ENCODE measurements at regions not wholly inside any gene's neighbourhood (a gene's known extent, or its start where the extent isn't known, plus 50 kb on each side); places are given as distances from the start of the nearest gene placed in this dataset.
A peak's percentile ranks its signal among the peaks of the same experiment; 100 is the strongest.

DNA sequence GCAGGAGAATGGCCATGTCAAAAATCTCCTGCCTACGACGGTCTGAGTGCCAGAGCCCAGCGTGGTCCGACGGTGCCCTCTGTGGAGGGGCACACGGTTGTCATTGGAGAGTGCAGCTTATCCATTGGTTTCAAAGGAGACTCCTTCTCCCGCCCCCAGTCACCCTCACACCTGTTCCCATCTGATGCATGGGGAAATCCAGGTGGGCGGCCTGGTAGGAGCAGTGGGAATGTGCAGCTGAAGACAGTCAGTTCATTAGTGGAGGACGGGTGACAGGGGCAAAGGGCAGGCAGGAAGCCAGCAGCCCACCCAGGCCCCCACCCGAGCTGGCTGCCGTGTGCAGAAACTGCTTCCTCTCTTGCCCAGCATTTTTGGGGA is 162.3 kb downstream of the IRF8 start:
- DNase-seq = no peak

DNA sequence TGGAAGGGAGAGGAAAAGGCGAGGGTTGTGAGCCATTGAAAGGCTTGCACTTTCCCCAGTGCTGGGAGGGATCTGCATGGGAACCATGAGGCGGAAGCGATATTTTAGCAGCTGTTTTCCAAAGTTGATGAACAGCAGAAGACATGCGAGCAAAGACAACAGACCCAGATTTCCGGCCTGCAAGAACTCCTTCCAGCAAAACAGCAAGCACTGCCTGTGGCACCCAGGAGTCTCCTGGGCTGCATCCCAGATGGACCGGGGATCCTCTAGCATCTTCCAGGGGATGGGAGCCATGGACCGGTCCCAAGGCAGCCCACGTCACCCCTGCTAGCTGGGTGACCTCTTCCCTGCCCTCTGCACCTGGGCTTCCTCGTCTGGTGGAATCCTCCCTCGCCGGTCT is 162.8 kb downstream of the IRF8 start:
- DNase-seq = peak in 3 of 4 experiments; percentile 12 to 38 (median 21)

DNA sequence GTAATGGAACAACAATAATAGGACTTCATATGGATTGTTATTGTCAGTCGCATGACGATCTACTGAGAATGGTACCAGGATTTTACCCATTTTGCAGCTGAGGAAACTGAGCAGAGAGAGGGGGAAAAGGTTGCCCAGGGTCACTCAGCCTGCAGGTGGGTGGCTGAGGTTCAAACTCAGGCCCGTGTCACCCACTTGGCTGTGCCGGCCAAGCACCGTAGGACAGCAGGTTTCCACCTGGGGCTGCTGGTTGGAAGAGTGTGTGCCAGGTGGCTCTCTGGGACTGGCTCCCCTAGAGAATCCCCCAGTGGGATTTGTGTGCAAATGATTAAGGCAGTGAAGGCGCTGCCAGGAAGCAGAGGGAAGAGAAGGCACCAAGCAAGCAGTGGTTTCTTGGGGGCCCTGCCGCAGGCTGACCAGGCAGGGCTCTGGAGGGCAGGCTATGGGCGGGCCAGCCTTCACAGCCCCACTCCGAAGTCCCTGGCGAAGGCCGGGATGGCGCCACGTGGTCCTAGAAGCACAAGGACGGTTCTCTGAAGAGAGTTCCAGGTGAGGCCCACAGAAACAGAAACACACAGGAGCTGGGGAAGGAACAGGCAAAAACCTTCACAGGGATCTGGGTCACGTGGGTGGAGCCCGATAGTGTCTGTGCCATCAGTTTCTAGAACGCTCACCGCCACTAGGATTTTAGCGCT is 163.5 kb downstream of the IRF8 start:
- no peak for DNase-seq

DNA sequence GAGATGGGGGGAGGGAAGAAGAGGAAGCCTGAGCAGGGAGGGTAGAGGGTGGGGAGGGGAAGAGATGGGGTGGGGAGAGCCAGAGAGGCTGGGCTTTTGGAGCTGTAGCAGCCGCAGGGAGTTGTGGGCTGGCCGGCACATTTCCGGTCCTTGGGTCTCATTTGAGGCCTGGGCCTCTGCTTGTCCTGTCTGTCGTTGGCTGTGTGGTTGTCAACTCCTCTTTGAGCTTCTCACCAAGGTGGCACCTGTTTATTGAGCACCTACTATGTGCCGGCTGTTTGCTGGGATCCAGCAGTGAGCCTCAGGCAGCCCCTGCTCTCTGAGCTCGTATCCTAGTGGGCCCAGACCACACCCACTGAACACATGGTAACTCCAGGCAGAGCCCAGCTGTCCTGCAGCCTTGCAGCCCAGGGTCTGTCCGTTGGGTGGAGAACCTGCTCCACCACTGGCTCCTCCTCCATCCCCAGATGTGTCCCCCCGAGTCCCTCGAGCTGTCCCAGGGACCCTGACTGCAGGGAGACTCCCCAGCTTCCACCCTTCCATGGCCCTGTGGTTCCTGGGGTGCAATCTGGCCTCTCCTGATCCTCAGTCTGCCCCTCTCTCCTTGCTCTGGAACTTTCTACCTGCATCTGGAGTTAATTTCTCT is 164.9 kb downstream of the IRF8 start:
- no peak for DNase-seq

DNA sequence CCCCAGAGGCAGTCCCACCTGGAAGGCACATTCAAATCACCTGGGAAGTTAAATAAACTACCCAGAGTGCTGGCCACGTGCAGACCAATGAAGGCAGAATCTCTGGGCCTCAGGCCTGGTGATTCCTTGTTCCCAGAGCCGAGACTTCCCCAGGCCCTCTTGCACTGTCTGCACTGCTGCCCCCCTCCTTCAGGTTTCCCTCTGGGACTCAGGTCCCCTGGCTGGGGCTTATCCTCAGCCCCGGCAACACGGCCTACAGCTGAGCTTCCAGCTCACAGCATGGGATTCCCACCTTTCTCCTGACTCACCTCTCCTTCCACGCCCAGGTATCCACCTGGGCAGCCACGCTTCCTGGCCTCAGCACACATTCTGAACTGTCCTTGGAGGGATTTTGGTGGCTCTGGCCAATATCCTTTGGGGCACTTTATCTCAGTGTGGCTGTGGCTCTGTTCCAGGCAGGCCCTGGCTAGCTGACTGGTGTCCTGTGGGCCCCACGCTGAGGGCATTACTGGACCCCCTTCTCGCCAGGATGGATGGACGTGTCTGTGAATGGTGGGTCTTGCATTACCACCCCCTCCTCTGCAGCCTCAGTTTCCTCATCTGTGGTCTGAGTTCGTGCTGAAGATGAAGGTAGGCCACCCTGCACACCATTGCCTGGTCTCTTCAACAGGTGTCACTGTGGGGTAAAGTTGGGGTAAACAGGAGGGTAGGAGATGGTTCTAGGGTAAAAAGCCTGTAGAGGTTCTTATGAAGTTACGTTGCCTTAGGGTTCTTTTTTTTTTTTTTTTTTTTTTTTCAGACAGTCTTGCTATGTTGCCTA is 165.7 kb downstream of the IRF8 start:
- DNase-seq = no peak

DNA sequence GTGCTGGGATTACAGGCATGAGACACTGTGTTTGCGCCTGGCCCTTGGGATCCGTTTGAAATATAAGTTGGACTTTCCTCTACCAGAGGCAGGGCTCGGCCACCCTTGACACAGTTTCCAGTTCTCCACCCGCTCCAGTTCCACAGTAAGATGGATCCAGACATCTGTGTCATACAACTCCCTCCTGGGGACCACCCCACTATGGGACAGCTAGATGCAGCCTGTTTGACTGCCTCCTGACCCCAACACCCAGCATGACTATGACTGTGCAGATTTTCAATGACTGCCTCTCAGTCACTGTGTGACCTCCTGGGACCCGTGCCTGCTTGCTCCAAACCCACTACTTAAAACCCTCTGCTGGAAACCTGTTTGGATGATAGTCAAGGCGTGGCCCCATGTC is 166.7 kb downstream of the IRF8 start:
- DNase-seq = no peak

DNA sequence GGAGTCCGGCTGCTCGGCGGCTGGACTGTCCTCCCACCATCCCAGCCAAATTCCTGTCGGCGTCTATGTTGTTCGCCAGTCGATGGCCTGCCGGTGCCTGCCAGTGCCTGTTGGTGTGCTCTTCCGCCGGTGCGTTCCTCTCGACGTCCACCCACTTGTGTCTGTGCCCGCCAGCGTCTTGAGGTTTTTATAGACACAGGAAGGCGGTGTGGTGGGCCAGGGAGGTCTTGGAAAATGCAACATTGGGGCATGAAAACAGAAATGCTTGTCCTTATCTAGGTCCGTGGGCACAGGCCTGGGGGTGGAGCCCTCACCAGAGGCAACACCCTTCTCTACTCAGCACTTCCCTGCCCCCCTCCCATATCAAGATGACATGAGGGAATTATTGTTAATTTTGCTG is 167.8 kb downstream of the IRF8 start:
- no peak for DNase-seq

DNA sequence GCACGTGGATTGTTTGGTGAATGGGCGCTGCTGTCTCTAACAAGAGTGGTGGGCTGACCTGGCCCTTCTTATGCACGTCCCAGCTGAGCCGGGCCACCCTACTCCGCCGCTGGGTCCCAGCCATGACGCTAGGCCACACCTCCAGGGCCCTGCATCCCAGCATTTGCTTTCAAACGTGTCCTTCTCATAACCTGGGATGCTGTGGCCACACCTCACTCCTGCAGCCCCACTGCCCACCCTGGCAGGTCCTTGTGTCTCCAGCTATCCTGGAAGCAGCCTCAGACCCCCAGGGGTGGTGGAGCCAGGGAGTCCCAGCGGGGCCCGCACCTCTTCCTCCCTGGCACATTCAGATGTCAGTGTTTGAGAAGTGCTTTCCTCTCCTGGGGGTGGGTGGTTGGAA is 168.6 kb downstream of the IRF8 start:
- no peak for DNase-seq

DNA sequence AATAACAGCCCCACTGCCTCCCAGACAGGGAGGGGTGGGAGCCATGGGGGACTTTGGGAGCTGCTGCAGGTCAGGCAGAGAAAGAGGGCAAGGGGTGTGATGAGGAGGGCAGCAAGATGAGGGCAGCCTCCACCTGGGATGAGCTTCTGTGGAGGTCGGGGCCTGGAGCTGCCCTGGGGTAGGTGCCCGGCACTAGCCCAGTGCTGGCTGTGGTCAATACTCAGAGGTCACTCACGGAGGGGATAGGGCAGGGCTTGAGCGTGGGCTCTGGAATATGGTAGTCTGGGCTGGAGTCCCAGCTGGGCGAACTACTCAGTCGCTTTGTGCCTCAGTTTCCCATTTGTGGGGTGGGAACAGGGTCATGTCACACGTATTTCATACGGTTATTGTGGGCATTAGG is 169.0 kb downstream of the IRF8 start:
- no peak for DNase-seq

DNA sequence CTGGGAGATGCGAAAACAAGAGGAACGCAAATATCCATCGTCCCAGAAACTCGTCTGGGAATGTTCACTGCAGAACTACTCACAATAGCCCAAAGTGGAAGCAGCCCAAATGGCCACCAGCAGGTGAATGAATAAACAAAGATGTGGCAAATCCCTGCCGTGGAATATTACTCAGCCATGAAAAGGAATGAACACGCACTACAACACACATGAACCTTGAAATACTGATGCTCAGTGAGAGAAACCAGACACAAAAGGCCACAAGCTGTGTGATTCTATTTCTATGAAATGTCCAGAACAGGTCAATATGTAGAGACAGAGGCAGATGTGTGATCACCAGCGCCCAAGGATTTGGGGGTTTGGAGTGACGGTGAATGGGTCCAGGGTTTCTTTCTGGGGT is 169.8 kb downstream of the IRF8 start:
- no peak for DNase-seq

DNA sequence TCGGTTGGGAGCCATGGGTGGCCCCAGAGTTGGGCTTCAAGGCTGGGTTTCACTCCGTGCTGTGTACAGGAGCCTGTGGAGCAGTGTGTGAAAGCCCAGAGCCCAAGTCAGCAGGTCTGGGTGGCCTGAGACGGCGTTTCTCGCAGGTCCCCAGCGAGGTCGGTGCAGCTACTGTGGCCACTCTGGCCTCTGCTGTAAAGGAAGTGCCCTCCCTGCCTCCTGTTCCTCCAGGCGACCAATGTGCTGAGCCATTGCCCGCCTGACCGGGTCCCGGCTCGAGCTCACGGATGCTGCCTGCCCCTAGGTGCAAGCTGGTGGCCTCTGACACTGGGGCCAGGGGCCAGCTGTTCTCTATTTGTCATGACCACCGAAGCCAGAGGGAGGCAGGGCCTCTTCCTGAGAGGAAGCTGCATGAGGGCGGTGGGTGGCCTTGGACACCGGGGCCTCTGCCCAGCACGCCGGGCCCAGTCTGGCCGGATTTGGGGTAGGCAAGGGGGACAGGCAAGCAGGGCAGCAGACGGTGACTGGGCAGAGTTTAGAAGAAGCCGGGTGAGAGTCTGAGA is 170.9 kb downstream of the IRF8 start:
- no peak for DNase-seq

DNA sequence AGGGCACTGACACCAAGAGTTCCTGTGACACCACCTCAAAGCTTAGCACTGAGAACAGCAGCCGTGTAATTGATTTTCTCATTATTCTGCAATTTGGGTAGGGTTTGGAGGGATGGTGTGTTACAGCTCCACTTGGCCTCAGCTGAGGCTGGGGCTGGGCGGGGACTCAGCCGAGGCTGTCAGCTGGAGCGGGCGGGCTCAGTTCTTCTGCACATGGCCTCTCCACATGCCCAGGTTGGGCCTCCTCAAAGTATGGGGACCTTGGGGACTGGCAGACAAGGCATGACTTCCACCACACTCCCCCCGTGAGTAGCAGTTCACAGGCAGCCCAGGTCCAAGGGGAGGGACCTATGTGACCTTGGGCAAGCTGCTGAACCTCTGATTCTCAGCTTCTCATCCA is 171.5 kb downstream of the IRF8 start:
- no peak for DNase-seq

DNA sequence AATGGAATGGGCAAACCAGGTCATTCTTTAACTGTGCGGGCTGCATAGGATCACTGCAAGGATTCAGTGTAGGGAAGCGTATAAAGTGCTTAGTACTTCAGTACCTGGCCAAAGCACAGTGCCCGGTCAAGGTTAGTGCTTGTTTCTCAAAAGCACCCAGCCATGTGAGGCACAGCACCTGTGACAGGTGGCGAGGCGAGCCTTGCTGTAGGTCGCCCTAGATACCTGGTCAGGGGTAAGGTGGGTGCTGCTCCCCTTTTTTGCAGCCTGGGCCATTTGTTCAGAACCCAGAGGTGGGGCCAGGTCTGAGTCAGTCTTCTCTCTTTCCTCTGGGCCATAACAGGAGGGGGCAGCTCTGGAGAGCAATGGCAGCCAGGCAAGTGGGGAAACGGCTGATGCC is 172.0 kb downstream of the IRF8 start:
- no peak for DNase-seq

DNA sequence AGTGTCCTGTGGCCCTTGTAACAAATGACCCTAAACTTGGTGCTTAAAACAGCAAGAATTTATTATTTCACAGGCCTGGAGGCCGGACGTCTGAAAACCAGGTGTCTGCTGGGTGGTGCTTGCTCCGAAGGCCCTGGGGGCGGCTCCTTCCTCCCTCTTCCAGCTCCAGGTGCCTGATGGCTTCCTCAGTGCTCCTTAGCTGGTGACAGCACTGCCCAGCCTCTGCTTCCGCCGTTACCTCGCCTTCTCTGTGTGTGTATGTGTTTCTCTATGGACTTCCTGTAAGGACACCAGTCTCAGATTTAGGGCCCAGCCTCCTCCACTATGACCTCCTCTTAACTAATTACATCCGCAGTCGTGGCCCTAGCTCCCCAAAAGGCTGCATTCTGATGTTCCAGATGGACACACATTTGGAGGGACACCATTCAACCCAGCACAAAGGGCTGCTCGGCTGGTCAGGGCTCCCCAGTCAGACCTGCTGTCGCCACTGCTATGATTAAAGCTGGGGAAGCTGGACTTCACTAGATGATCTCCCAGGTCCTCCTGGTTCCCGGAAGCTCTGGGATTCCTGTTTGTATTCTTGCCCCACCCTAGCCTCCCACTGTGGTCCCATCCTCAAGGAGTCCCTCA is 172.8 kb downstream of the IRF8 start:
- no peak for DNase-seq

DNA sequence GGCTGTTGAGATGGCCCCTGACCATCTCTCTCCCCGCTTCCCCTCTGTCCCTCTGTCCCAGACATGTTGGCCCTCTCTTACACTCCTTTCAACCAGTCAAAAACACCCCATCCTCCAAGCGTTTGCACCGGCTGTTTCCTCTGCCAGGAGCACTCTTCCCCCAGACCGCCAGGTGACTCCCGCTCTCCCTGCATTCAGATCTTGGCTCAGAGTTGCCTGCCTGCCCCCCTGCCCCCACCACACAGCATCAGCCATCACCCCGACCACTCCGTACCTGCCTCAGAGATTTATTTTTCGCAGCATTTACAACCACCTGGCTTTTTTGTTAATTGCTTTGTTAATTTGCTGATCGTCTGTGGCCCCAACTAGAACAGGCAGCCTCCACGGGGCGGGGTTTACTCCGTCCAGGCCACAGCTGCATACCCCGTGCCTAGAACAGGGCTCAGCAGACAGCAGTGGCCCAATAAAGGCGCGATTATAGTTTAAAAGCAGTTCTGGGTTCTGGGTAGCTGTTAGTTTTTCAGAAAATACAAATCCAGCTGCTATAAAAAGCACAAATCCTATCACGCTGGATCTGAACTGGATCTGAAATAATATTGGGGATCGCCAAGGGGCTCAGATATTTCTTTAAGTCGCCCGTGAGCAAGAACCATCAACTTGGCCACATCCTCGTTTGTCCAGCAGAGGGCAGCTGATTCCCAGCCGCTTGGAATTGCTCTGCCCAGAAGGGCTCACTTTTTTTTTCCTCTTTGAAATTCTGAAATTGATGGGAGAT is 173.6 kb downstream of the IRF8 start:
- peak; percentile 67 to 77 (median 74) for DNase-seq

DNA sequence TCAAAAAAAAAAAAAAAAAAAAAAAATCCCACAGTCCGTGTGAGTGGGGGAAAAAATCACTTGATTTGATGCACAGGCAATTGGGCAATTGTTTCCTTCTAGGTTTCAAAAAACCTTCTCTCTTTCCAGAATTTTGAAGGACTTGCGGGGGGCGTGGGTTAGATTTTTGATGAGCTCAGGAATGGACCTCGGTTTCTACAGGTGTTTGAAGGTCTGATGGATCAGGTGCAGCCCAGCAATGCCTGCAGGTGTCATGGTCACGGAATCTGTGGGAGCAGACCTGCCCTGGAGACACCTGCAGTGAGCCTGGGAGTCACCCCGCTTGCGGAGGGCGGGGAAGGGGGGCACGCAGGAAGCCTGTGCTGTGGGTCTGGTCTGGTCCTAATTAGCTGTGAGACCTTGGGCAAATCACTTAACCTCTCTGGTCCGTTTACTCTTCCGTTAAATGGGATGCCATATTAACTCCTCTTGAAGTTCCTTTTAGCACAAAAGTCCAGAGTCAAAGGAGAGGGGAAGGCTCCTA is 174.2 kb downstream of the IRF8 start:
- no peak for DNase-seq

DNA sequence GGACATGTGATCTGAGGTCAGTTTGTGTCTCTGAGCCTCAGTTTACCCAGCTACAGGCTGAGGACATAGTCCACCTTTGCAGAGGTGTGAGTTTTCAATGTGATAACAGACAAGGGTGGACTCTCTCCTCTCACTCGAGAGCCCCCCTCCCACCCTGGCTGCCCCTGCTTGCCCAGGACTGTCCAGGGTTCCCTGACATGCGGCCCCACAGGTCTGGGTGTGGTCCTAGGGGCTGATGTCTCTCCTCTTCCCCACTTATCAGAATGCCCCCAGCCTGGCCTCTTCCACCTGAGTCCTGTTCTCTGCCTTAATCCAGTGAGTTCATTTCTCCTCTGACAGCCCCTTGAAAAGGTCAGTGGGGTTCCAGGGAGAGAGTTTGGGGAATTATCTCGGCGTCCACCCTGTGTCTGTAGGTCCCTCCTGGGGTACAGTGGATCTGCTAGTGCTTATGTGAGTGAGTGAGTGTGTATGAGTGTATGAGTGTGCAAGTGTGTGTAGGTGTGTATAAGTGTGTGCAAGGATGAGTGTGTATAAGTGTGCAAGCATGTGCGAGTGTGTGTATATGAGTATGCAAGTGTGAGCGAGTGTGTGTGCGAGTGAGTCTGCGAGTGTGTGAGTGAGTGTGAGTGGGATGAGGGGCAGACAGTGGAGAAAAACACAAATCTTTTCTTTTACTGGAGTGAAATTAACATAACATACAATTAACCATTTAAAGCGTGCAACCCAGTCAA is 175.0 kb downstream of the IRF8 start:
- DNase-seq = no peak

DNA sequence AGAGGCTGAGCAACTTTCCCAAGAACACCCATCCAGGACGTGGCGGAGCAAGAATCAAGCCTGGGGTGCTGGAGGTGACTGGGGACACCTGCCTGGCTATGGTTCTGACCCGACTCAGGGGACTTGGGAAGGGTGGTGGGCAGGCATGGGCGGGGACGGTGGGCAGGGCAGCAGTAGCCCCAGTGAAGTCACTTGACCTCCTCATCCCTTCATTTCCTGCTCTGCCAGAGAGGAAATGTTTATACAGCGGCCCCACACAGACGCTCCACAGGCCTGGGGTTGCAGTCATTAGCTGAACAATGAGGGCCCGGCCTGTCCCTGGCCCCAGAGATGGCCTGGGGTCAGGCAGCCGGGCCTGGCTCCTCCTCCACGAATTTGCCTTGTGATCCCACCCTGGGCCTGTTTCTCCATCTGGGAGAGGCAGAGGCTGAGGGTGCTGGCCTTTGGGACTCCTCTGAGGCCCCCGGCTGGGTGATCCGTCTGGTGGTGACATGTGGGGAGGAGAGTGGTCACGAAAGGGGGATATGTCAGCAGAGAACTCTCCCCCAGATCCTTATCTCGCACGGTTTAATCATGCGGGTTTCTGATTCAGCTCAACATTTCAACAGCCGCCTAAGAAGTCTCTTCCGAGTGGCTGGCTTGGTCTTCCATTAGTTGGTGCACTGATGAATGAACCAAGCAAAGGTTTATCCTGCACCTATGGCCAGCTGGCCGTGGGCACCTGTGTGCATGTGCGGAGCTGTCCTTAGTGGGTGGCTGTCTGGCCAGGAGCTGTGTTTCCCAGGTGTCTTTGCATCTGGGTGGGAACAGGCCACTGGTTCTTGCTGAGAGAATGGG is 175.9 kb downstream of the IRF8 start:
- DNase-seq = no peak

DNA sequence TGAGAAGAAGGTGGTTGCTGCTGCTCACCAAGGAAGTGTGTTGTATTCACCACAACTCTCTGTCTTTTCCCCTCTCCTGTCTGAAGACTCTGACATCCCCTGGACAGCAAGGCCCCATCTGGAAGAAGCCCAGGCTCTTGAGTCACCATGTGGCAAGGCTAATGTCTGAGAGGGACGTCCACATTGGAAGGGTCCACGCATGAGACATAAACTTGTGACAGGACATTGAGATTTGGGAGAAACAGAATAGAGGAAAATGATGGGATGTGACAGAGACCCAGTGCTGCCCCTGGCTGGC is 176.5 kb downstream of the IRF8 start:
- DNase-seq = no peak

DNA sequence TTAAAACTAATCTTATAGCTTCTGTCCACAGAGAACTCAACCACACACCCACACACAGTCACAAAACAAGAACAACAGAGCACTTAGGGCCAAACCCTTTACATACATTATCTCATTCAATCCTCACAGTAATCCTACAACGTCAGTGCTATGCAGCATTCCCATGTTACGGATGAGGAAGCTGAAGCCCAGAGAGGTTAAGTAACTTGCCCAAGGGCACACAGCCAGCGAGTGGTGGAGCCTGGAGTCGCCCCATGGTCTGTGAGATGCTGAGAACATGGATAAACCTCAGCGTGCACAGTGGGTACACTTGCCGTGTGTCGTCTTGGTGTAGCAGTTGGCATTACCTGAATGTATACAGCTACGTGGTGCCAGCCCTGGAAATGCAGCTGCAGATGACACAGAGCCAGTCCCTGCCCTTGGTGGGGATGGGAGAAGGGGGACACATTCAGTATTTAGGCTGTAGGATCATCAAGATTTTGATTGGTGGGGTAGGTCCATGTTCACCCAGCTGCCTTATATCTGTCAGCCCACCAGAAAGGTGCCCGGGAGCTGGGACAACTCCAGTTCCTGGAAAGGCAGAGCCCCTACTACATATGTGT is 177.0 kb downstream of the IRF8 start:
- DNase-seq = no peak

All from suppressor macrophage (primary cell).